Adrenal gland (tissue), 9 donors: ENCODE measurements at regions not wholly inside any gene's neighbourhood (a gene's known extent, or its start where the extent isn't known, plus 50 kb on each side); places are given as distances from the start of the nearest gene placed in this dataset.

Experiments
- DNase-seq, 7 donors: peaks; one replicate each; pipeline ENCODE4 v3.0.0-alpha.2; 2019 to 2020
- H3K27ac ChIP-seq, 5 donors: fragments of 200-600 bp; sonication (generic) in 4 of 5; 1 replicate in 3 of 5; 2 replicates in 2 of 5; pipeline versions ENCODE4 v1.5.1 to v1.8.0; 2016 to 2020; ENCODE audit warnings: mild to moderate bottlenecking in 1 of 5
- H3K27me3 ChIP-seq: fragments of 200-600 bp; 2 replicates; pipeline ENCODE4 v1.8.0; 2021
- H3K36me3 ChIP-seq, 2 donors: fragments of 200-600 bp; replicated peaks in 1 of 2; 1 replicate in 1 of 2; 2 replicates in 1 of 2; pipeline versions ENCODE4 v1.5.1 to v1.8.0; 2018 to 2022
- H3K4me1 ChIP-seq, 2 donors: fragments of 200-600 bp; replicated peaks in 1 of 2; 1 replicate in 1 of 2; 2 replicates in 1 of 2; pipeline versions ENCODE4 v1.5.1 to v1.8.0; 2018 to 2021
- H3K4me3 ChIP-seq, 4 donors: fragments of 200-600 bp; sonication (generic) in 3 of 4; one replicate each; pipeline ENCODE4 v1.5.1; 2016 to 2018
- H3K9me3 ChIP-seq, 3 donors: fragments of 200-600 bp; sonication (generic) in 1 of 3; replicated peaks in 1 of 3; 1 replicate in 2 of 3; 2 replicates in 1 of 3; pipeline versions ENCODE4 v1.5.1 to v1.8.0; 2016 to 2021
- POLR2A ChIP-seq, 2 donors: fragments of 450-650 bp; IDR thresholded peaks; one replicate each; pipeline ENCODE4 v1.6.1; 2017; ENCODE audit warnings: antibody characterized with exemption in 2 of 2, mild to moderate bottlenecking in 2 of 2, moderate library complexity in 1 of 2
- WGBS, 4 donors: extraction: QIAGEN DNeasy Blood & Tissue Kit in 2 of 4; methylation state at CpG; one replicate each; pipeline versions ENCODE4 v1.1.5 to v1.1.7; 2013 to 2017; 5-methylcytosine and 5-hydroxymethylcytosine counted together
- intact Hi-C, 2 donors: fragments of 100-400 bp; cut with DNase I; formaldehyde crosslinking; loops; one replicate each; pipeline versions ENCODE4 v1.14.1 to v1.15.0; 2022 to 2023
- TF ChIP-seq, protein P1 (sequence below), 6 experiments: fragments of 450-650 bp in 4 of 6; fragments of 200-600 bp in 2 of 6; sonication (generic) in 1 of 6; IDR thresholded peaks; 1 replicate in 5 of 6; 2 replicates in 1 of 6; pipeline versions ENCODE4 v1.5.1 to v1.8.0; 2016 to 2021; ENCODE audit warnings: antibody characterized with exemption in 6 of 6, mild to moderate bottlenecking in 2 of 6, moderate library complexity in 1 of 6
- donor health status: healthy with polysubstance abuse.
- donor health status: Bipolar disorder and iron deficiency.
- donor health status: DM: yes; HTN: yes; CAD: no.
- donor health status: DM: no; HTN: no; CAD: no.
- donor health status: DM: no; HTN: no; CAD: no.

DNA sequence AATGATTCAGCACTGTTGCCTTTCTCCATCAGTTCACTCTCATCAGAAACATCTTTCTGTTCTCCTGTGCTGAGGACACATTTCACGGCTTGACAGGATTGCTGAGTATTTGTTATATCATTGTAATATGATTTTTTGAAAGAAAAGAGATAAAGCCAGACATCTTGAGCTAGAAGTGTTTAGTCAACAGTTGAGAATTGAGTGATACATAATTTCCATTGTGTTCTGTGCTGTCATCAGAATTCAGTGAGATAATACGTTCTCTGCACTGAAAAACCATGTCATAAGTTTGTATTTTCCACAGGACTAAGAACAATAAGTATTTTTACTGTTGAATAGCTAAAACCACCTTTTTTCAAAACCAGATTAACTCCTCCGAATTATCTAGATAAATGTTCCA is 50.2 kb upstream of the GPRIN3 start:
- Histone ChIP-seq H3K27ac (no peak overlapping the region), H3K36me3 (no peaks in the 10 kb centered on the region), H3K4me3 (no peak overlapping the region), H3K4me1 (no peaks in the 10 kb centered on the region), H3K9me3 (no peaks in the 10 kb centered on the region), H3K27me3 (no peaks in the 10 kb centered on the region)
- DNase-seq, result no peak
- WGBS, 4 donors, result 79 to 85% (median 84%) methylated on average over 3 of the region's 3 CpGs
- intact Hi-C loops, result no loop called here
- TF ChIP-seq, protein P1, sequence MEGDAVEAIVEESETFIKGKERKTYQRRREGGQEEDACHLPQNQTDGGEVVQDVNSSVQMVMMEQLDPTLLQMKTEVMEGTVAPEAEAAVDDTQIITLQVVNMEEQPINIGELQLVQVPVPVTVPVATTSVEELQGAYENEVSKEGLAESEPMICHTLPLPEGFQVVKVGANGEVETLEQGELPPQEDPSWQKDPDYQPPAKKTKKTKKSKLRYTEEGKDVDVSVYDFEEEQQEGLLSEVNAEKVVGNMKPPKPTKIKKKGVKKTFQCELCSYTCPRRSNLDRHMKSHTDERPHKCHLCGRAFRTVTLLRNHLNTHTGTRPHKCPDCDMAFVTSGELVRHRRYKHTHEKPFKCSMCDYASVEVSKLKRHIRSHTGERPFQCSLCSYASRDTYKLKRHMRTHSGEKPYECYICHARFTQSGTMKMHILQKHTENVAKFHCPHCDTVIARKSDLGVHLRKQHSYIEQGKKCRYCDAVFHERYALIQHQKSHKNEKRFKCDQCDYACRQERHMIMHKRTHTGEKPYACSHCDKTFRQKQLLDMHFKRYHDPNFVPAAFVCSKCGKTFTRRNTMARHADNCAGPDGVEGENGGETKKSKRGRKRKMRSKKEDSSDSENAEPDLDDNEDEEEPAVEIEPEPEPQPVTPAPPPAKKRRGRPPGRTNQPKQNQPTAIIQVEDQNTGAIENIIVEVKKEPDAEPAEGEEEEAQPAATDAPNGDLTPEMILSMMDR (IDR thresholded peaks at IDR 0.05), result no peak
- no peak for TF ChIP-seq POLR2A (IDR thresholded peaks at IDR 0.05)
